HK-2 (cell line): ENCODE measurements at regions not wholly inside any gene's neighbourhood (a gene's known extent, or its start where the extent isn't known, plus 50 kb on each side); places are given as distances from the start of the nearest gene placed in this dataset.
"Not testable (repeated sequence)": the region's sequence is repeated elsewhere in the genome, so short reads cannot be mapped to it uniquely, and the experiment has no call there.

Experiments
- DNase-seq: peaks from one replicate; pipeline ENCODE4 v3.0.0-alpha.2; 2018; ENCODE audit not compliant: unreplicated experiment

- DNase-seq: no peak
These were observed 341.5 kb upstream of the DNAJC19 start for GRCh38 chr3:181330821-181331563.

- no peak for DNase-seq
These were observed 340.7 kb upstream of the DNAJC19 start for GRCh38 chr3:181330257-181330656.

- no peak for DNase-seq
These were observed 339.5 kb upstream of the DNAJC19 start for GRCh38 chr3:181329024-181329423.

- no peak for DNase-seq
These were observed 338.8 kb upstream of the DNAJC19 start for GRCh38 chr3:181328346-181328745.

GRCh38 chr3:181327349-181327748 is 337.8 kb upstream of the DNAJC19 start:
- no peak for DNase-seq

- no peak for DNase-seq
These were observed 337.2 kb upstream of the DNAJC19 start for GRCh38 chr3:181326637-181327223.

- DNase-seq: not testable (repeated sequence)
These were observed 335.0 kb upstream of the DNAJC19 start for GRCh38 chr3:181324516-181324915.

GRCh38 chr3:181318321-181318720 is 328.8 kb upstream of the DNAJC19 start:
- DNase-seq: no peak

- DNase-seq: no peak
These were observed 328.0 kb upstream of the DNAJC19 start for GRCh38 chr3:181317508-181317907.

- DNase-seq: no peak
These were observed 326.9 kb upstream of the DNAJC19 start for GRCh38 chr3:181316482-181316881.

- no peak for DNase-seq
These were observed 323.8 kb upstream of the DNAJC19 start for GRCh38 chr3:181313335-181313734.

- no peak for DNase-seq
These were observed 321.6 kb upstream of the DNAJC19 start for GRCh38 chr3:181311186-181311585.

- no peak for DNase-seq
These were observed 313.4 kb upstream of the DNAJC19 start for GRCh38 chr3:181302960-181303359.

- DNase-seq: no peak
These were observed 310.5 kb upstream of the DNAJC19 start for GRCh38 chr3:181300033-181300432.

GRCh38 chr3:181298421-181298820 is 308.9 kb upstream of the DNAJC19 start:
- no peak for DNase-seq

GRCh38 chr3:181292984-181293383 is 303.4 kb upstream of the DNAJC19 start:
- DNase-seq: no peak

- DNase-seq: no peak
These were observed 301.4 kb upstream of the DNAJC19 start for GRCh38 chr3:181290941-181291340.

GRCh38 chr3:181289306-181289705 is 299.8 kb upstream of the DNAJC19 start:
- no peak for DNase-seq

- DNase-seq: no peak
These were observed 298.6 kb upstream of the DNAJC19 start for GRCh38 chr3:181288145-181288544.

- DNase-seq: no peak
These were observed 289.7 kb upstream of the DNAJC19 start for GRCh38 chr3:181279239-181279565.

GRCh38 chr3:181278468-181279238 is 289.1 kb upstream of the DNAJC19 start:
- DNase-seq: no peak

- DNase-seq: no peak
These were observed 286.9 kb upstream of the DNAJC19 start for GRCh38 chr3:181276358-181276896.

GRCh38 chr3:181274025-181274424 is 284.5 kb upstream of the DNAJC19 start:
- no peak for DNase-seq
